ENCODE measurements at regions not wholly inside any gene's neighbourhood (a gene's known extent, or its start where the extent isn't known, plus 50 kb on each side); places are given as distances from the start of the nearest gene placed in this dataset.

DNA sequence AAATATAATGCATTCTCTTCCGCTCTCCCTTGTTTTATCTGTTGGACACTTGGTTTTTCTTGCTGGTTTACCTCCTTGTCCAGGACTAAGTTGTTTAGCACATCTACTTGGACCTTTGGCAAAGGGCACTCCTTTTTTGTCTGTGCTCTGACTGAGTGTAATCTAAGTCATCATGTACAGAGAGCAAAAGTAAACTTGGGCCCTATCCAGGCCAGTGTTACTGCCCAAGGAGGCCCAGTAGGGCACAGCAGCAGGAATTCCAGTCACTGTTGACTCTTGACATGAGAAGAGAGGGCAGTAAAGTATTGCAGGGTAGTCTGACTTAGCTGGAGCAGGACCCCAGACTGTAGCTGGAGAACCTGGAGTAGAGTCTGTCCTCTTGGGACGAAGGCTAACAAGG is 445.5 kb downstream of the ZIC3 start:
- no peak overlapping the region for H2AFZ ChIP-seq (ENCODE audit: low read depth, low read length, poor library complexity, severe bottlenecking)
- no peaks in the 10 kb centered on the region for H4K20me1 ChIP-seq (ENCODE audit: insufficient read depth)
- no peaks in the 10 kb centered on the region for H3K79me2 ChIP-seq (ENCODE audit: insufficient read depth, low read length)
- H3K4me3 ChIP-seq (replicated peaks in 1 of 2; ENCODE audit: low read depth in 1 of 2, low read length in 2 of 2), result no peak overlapping the region
- ATAC-seq (no peak), DNase-seq (ENCODE audit: low read depth, low spot score) (no peak)
- H3K27me3 ChIP-seq (ENCODE audit: insufficient read depth, low read length), result no peaks in the 10 kb centered on the region
- H3K9me3 ChIP-seq (ENCODE audit: control insufficient read depth in 1 of 2, insufficient read depth in 1 of 2, low read depth in 1 of 2, low read length in 2 of 2), result no peaks in the 10 kb centered on the region
- no peaks in the 10 kb centered on the region for H3K4me1 ChIP-seq (ENCODE audit: control insufficient read depth in 1 of 2, insufficient read depth in 2 of 2, low read length in 2 of 2)
- H3K9me2 ChIP-seq (ENCODE audit: insufficient read depth), result no peaks in the 10 kb centered on the region
- H3K27ac ChIP-seq (ENCODE audit: low read depth, low read length), result no peak overlapping the region
- no peak overlapping the region for H3K9ac ChIP-seq (ENCODE audit: low read length)
- CTCF ChIA-PET, result no interaction called here
- intact Hi-C loops (cut with micrococcal nuclease), result no loop called here
- RAD21 ChIA-PET (ENCODE audit: low non-redundant PET in 1 of 2, low total read pairs in 2 of 2, uncharacterized antibody in 2 of 2, unreplicated experiment in 2 of 2), result no interaction called here
- no TSS peak for BruUV-seq (replicated peaks)
- no peaks in the 10 kb centered on the region for H3K36me3 ChIP-seq (ENCODE audit: control insufficient read depth in 1 of 2, insufficient read depth in 2 of 2, low read length in 2 of 2)
- TF ChIP-seq POLR2AphosphoS5 (IDR thresholded peaks at IDR 0.05; ENCODE audit: low read depth, low read length) (no peak), RAD21 (IDR thresholded peaks at IDR 0.05; ENCODE audit: low read depth) (no peak), EZH2 (IDR thresholded peaks at IDR 0.05) (no peak), FOSL1 (IDR thresholded peaks at IDR 0.05; ENCODE audit: low read depth) (no peak), TCF7L2 (IDR thresholded peaks at IDR 0.05; ENCODE audit: borderline replicate concordance, extremely low read depth, insufficient read depth, insufficient read length) (no peak), CBX3 (IDR thresholded peaks at IDR 0.05; ENCODE audit: low read depth) (no peak), CEBPB (IDR thresholded peaks at IDR 0.05; ENCODE audit: low read depth) (no peak), ZBTB33 (IDR thresholded peaks at IDR 0.05; ENCODE audit: extremely low read depth, insufficient replicate concordance, low read length) (no peak), ZNF274 (IDR thresholded peaks at IDR 0.05; ENCODE audit: low read depth, low read length) (no peak)
- POLR2A ChIA-PET, result no interaction called here
- no peak overlapping the region for H3K4me2 ChIP-seq (ENCODE audit: low read length)

GRCh38 chrX:138014577-138014976 is 448.6 kb downstream of the ZIC3 start:
- DNase-seq (ENCODE audit: low read depth, low spot score) (no peak), ATAC-seq (no peak)
- BruUV-seq (replicated peaks), result no TSS peak
- no peak overlapping the region for H3K9ac ChIP-seq (ENCODE audit: low read length)
- H3K27me3 ChIP-seq (ENCODE audit: insufficient read depth, low read length), result no peaks in the 10 kb centered on the region
- no peaks in the 10 kb centered on the region for H3K4me1 ChIP-seq (ENCODE audit: control insufficient read depth in 1 of 2, insufficient read depth in 2 of 2, low read length in 2 of 2)
- H3K4me3 ChIP-seq (replicated peaks in 1 of 2; ENCODE audit: low read depth in 1 of 2, low read length in 2 of 2), result no peak overlapping the region
- H2AFZ ChIP-seq (ENCODE audit: low read depth, low read length, poor library complexity, severe bottlenecking), result no peak overlapping the region
- H3K9me3 ChIP-seq (ENCODE audit: control insufficient read depth in 1 of 2, insufficient read depth in 1 of 2, low read depth in 1 of 2, low read length in 2 of 2), result no peaks in the 10 kb centered on the region
- no peak overlapping the region for H3K4me2 ChIP-seq (ENCODE audit: low read length)
- CTCF ChIA-PET, result no interaction called here
- intact Hi-C loops (cut with micrococcal nuclease), result no loop called here
- no peaks in the 10 kb centered on the region for H3K9me2 ChIP-seq (ENCODE audit: insufficient read depth)
- H3K27ac ChIP-seq (ENCODE audit: low read depth, low read length), result no peak overlapping the region
- no peaks in the 10 kb centered on the region for H4K20me1 ChIP-seq (ENCODE audit: insufficient read depth)
- no peaks in the 10 kb centered on the region for H3K36me3 ChIP-seq (ENCODE audit: control insufficient read depth in 1 of 2, insufficient read depth in 2 of 2, low read length in 2 of 2)
- RAD21 ChIA-PET (ENCODE audit: low non-redundant PET in 1 of 2, low total read pairs in 2 of 2, uncharacterized antibody in 2 of 2, unreplicated experiment in 2 of 2), result no interaction called here
- no peaks in the 10 kb centered on the region for H3K79me2 ChIP-seq (ENCODE audit: insufficient read depth, low read length)
- POLR2A ChIA-PET, result no interaction called here
- TF ChIP-seq SIN3A (IDR thresholded peaks at IDR 0.05; ENCODE audit: low read depth) (no peak), RAD21 (IDR thresholded peaks at IDR 0.05; ENCODE audit: low read depth) (no peak), EZH2phosphoT487 (IDR thresholded peaks at IDR 0.05; ENCODE audit: borderline replicate concordance) (no peak), POLR2A (IDR thresholded peaks at IDR 0.05; ENCODE audit: borderline replicate concordance, extremely low read depth, insufficient read depth, insufficient read length) (no peak), FOSL1 (IDR thresholded peaks at IDR 0.05; ENCODE audit: low read depth) (no peak), REST (IDR thresholded peaks at IDR 0.05; ENCODE audit: low read depth) (no peak), EZH2 (IDR thresholded peaks at IDR 0.05) (no peak)
- TF ChIP-seq, protein P1, sequence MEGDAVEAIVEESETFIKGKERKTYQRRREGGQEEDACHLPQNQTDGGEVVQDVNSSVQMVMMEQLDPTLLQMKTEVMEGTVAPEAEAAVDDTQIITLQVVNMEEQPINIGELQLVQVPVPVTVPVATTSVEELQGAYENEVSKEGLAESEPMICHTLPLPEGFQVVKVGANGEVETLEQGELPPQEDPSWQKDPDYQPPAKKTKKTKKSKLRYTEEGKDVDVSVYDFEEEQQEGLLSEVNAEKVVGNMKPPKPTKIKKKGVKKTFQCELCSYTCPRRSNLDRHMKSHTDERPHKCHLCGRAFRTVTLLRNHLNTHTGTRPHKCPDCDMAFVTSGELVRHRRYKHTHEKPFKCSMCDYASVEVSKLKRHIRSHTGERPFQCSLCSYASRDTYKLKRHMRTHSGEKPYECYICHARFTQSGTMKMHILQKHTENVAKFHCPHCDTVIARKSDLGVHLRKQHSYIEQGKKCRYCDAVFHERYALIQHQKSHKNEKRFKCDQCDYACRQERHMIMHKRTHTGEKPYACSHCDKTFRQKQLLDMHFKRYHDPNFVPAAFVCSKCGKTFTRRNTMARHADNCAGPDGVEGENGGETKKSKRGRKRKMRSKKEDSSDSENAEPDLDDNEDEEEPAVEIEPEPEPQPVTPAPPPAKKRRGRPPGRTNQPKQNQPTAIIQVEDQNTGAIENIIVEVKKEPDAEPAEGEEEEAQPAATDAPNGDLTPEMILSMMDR (IDR thresholded peaks at IDR 0.05 in 2 of 3, conservative IDR thresholded peaks at IDR 0.05 in 1 of 3; ENCODE audit: borderline replicate concordance in 1 of 3, insufficient read depth in 1 of 3, low read depth in 2 of 3, low read length in 2 of 3), result no peak
